ENCODE measurements at regions not wholly inside any gene's neighbourhood (a gene's known extent, or its start where the extent isn't known, plus 50 kb on each side); places are given as distances from the start of the nearest gene placed in this dataset.

GRCh38 chr3:81161851-81162250 is 599.6 kb downstream of the GBE1 start:
- no peaks in the 10 kb centered on the region for H3K4me1 ChIP-seq
- H3K27ac ChIP-seq, result no peak overlapping the region
- no peak overlapping the region for H3K4me3 ChIP-seq
- 34 to 50% methylated on average over 1 of the region's 1 CpG for WGBS, 2 donors
- DNase-seq, result no peak
- no peaks in the 10 kb centered on the region for H3K9me3 ChIP-seq
- TF ChIP-seq CTCF (IDR thresholded peaks at IDR 0.05) (no peak), POLR2A (IDR thresholded peaks at IDR 0.05) (no peak)
- H3K36me3 ChIP-seq (ENCODE audit: low read depth, missing control alignments), result no peaks in the 10 kb centered on the region
- intact Hi-C loops (cut with DNase I; ENCODE audit: low total_unique reads), result no loop called here
- H3K27me3 ChIP-seq, result no peaks in the 10 kb centered on the region

- 53 to 58% methylated on average over 4 of the region's 4 CpGs for WGBS, 2 donors
- DNase-seq, result no peak
- intact Hi-C loops (cut with DNase I; ENCODE audit: low total_unique reads), result no loop called here
- no peaks in the 10 kb centered on the region for H3K27me3 ChIP-seq
- no peaks in the 10 kb centered on the region for H3K9me3 ChIP-seq
- no peak overlapping the region for H3K4me3 ChIP-seq
- H3K27ac ChIP-seq, result no peak overlapping the region
- H3K36me3 ChIP-seq (ENCODE audit: low read depth, missing control alignments), result no peaks in the 10 kb centered on the region
- H3K4me1 ChIP-seq, result no peaks in the 10 kb centered on the region
- TF ChIP-seq CTCF (IDR thresholded peaks at IDR 0.05), result no peak
- no peak for TF ChIP-seq POLR2A (IDR thresholded peaks at IDR 0.05)
Measured at GRCh38 chr3:81161100-81161499, 600.3 kb downstream of the GBE1 start.

GRCh38 chr3:81154611-81155143 is 606.8 kb downstream of the GBE1 start:
- no peaks in the 10 kb centered on the region for H3K4me1 ChIP-seq
- intact Hi-C loops (cut with DNase I; ENCODE audit: low total_unique reads), result no loop called here
- 81 to 85% methylated on average over 6 of the region's 7 CpGs for WGBS, 2 donors

DNA sequence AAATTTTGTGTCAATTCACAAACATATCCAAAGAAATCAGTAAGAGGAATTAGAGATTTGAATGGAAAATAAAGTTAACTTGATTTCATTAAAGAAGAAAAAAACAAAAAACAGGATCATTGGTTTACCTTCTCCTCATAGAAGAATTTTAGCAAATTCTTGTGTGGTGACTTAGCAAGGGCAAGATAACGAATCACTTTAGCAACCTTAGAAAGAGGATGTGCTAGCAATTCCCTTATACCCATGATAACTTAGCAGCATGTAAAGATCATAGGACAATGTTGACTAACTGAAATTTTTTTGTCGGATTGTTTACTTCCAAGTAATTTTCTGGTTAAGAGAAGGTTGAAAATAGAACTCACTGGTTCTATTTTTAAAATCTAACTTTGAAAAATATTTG is 609.3 kb downstream of the GBE1 start:
- Histone ChIP-seq H3K27me3 (no peaks in the 10 kb centered on the region), H3K4me3 (no peak overlapping the region), H3K9me3 (no peaks in the 10 kb centered on the region), H3K36me3 (ENCODE audit: low read depth, missing control alignments) (no peaks in the 10 kb centered on the region), H3K27ac (no peak overlapping the region), H3K4me1 (no peaks in the 10 kb centered on the region)
- no peak for DNase-seq
- 86% methylated on average over 2 of the region's 2 CpGs for WGBS, 2 donors
- no peak for TF ChIP-seq POLR2A (IDR thresholded peaks at IDR 0.05)
- TF ChIP-seq CTCF (IDR thresholded peaks at IDR 0.05), result no peak
- intact Hi-C loops (cut with DNase I; ENCODE audit: low total_unique reads), result no loop called here

More at GRCh38 chr3:81154611-81155143, 606.8 kb downstream of the GBE1 start:
- no peak for DNase-seq
- no peak overlapping the region for H3K27ac ChIP-seq
- H3K36me3 ChIP-seq (ENCODE audit: low read depth, missing control alignments), result no peaks in the 10 kb centered on the region
- no peaks in the 10 kb centered on the region for H3K9me3 ChIP-seq
- H3K27me3 ChIP-seq, result no peaks in the 10 kb centered on the region
- H3K4me3 ChIP-seq, result no peak overlapping the region
- TF ChIP-seq POLR2A (IDR thresholded peaks at IDR 0.05) (no peak), CTCF (IDR thresholded peaks at IDR 0.05) (no peak)

- Histone ChIP-seq H3K9me3 (no peaks in the 10 kb centered on the region), H3K27ac (no peak overlapping the region)
- WGBS, 2 donors, result 70 to 83% methylated on average over 1 of the region's 1 CpG
Measured at GRCh38 chr3:81132995-81133394, 628.5 kb downstream of the GBE1 start.

More at GRCh38 chr3:81132995-81133394, 628.5 kb downstream of the GBE1 start:
- intact Hi-C loops (cut with DNase I; ENCODE audit: low total_unique reads), result no loop called here
- Histone ChIP-seq H3K36me3 (ENCODE audit: low read depth, missing control alignments) (no peaks in the 10 kb centered on the region), H3K4me1 (no peaks in the 10 kb centered on the region), H3K4me3 (no peak overlapping the region), H3K27me3 (no peaks in the 10 kb centered on the region)
- no peak for TF ChIP-seq CTCF (IDR thresholded peaks at IDR 0.05)
- TF ChIP-seq POLR2A (IDR thresholded peaks at IDR 0.05), result no peak
- no peak for DNase-seq

All from testis (tissue), 2 donors.